ENCODE measurements at regions not wholly inside any gene's neighbourhood (a gene's known extent, or its start where the extent isn't known, plus 50 kb on each side); places are given as distances from the start of the nearest gene placed in this dataset.
"Not testable (repeated sequence)": the region's sequence is repeated elsewhere in the genome, so short reads cannot be mapped to it uniquely, and the experiment has no call there.

DNA sequence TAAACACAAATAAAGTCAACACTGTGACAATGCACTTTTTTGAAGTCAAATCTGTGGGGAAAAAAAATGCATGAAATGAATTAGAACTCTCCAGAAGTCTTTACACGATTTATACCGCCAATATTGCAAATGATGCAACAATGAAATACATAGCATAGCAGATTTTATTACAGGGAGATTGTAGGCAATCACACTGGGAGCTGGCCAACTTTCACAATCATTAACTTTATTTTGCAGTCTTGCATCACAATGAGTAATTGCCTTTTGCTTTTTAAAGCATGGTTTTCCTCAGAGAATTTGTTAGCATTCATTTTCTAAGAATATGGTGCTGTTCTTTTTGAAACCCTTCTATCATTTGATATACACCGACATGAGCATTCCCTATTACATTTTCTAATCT, 366.4 kb upstream of the FSIP2 start:
- no peaks in the 10 kb centered on the region for H3K9me3 Mint-ChIP-seq
- no peak overlapping the region for H3K27ac Mint-ChIP-seq
- no peaks in the 10 kb centered on the region for H3K36me3 Mint-ChIP-seq
- ATAC-seq = no peak
- no peak overlapping the region for H3K4me3 Mint-ChIP-seq
- no peaks in the 10 kb centered on the region for H3K4me1 Mint-ChIP-seq
- H3K27me3 Mint-ChIP-seq = no peaks in the 10 kb centered on the region

DNA sequence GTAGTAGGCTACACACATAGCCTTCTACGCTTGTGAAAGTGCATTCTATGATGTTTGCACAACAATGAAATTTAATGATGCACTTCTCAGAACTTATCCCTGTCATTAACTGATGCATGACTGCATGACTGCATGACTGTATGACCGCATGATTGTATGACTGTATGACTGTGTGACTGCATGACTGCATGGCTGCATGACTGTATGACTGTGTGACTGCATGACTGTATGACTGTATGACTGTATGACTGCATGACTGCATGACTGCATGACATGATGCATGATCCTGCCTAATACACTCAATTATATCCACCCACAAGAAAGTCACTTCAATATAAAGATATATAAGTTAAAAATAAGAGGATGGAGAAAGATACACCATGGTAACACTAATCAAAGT, 365.4 kb upstream of the FSIP2 start:
- Mint-ChIP-seq H3K4me3 (no peak overlapping the region), H3K9me3 (no peaks in the 10 kb centered on the region), H3K27me3 (no peaks in the 10 kb centered on the region), H3K36me3 (no peaks in the 10 kb centered on the region), H3K4me1 (no peaks in the 10 kb centered on the region), H3K27ac (no peak overlapping the region)
- peak; percentile 31 for ATAC-seq

DNA sequence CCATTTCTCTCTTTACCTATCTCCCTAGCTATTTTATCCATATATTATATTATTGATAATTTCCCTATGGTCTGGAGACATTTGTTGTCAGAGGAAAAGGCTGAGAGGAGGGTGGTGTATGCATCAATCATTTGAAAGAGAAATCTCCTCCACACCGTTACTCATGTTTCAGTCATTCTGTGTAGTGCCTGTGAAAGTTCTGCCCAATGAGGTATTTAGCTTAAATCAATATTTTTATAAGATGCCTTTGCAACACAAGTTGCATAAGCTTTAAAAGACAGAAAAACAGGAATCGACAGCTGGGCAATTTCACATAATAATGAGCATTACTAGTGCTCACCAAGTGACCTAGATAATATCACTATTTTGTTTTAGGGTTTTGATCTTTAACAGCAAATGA, 363.7 kb upstream of the FSIP2 start:
- Mint-ChIP-seq H3K4me3 (no peak overlapping the region), H3K9me3 (no peaks in the 10 kb centered on the region), H3K27me3 (no peaks in the 10 kb centered on the region), H3K4me1 (no peaks in the 10 kb centered on the region), H3K27ac (no peak overlapping the region), H3K36me3 (no peaks in the 10 kb centered on the region)
- ATAC-seq = no peak

DNA sequence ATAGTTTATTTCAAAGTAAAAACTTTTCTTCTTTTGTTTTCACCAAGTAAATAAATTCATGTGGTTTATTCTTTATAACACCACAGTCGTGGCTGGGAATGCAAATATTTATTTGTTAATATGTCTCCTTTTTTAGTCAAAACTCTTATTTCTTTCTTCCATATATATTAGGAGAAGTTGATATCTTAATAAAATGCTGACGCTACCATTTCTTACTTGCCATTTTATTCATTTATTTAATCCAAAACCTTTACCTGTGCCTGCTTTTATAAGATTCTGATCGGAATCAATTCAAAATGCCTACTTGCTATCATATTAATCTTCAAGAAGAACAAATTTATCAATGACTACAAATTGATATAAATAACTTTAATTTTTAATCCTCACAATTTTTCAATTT, 362.9 kb upstream of the FSIP2 start:
- no peak for ATAC-seq
- Mint-ChIP-seq H3K4me1 (no peaks in the 10 kb centered on the region), H3K4me3 (no peak overlapping the region), H3K27me3 (no peaks in the 10 kb centered on the region), H3K36me3 (no peaks in the 10 kb centered on the region), H3K27ac (no peak overlapping the region), H3K9me3 (no peaks in the 10 kb centered on the region)

DNA sequence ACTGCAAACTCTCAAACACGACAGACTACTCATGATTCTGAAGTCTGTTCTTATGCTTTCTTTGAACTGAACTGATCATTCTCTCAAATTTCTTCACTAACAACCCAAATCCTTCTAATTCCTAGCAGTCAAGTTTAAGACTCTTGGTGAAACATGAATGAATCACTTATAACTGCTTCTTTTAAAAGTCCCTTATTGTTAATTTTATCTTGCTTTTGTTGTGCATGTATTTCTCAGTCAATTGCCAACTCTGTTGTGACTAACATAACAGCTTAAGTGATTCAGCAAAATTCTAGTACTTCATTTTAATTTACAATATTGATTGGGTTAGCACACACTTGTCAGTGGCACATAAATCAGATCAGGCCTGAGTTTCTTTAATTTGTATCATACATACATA, 357.0 kb upstream of the FSIP2 start:
- no peaks in the 10 kb centered on the region for H3K27me3 Mint-ChIP-seq
- no peak overlapping the region for H3K27ac Mint-ChIP-seq
- no peak for ATAC-seq
- no peak overlapping the region for H3K4me3 Mint-ChIP-seq
- no peaks in the 10 kb centered on the region for H3K36me3 Mint-ChIP-seq
- no peaks in the 10 kb centered on the region for H3K9me3 Mint-ChIP-seq
- H3K4me1 Mint-ChIP-seq = no peaks in the 10 kb centered on the region

DNA sequence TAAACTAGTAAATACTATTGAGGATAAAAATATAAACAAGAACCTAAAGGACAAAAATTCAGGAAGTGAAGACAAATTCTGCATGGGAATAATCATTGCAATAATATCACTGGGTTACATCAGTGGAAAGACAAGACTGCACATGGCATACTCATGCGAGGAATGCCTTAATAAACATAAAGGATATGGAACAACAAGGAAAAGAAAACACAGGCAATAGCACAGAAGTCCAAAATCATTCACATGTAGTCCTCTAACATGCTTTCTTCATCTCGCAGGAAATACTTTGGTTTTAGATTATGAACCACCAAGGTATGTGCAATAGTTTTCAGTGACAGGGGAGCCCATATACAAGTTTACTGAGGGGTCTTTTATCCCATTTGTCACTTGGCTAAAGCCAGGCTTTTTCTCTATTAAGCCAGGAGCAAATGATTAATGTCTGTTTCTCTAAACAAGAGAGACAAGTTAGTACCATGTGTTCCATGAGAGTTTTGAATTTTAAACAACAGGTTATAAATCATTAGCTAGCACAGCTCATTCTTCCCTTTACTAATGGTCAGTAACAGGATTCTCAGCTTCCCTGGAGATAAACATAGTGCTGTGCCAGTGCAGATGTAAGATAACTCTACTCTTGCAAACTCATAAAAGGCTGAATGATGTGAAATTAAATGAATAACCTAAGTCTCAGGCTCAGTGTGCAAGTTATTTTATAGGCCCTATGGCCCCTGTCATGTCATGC, 353.6 kb upstream of the FSIP2 start:
- H3K9me3 Mint-ChIP-seq = peaks cover 3% of the 10 kb centered on the region
- H3K27ac Mint-ChIP-seq = no peak overlapping the region
- H3K4me3 Mint-ChIP-seq = no peak overlapping the region
- no peaks in the 10 kb centered on the region for H3K27me3 Mint-ChIP-seq
- no peaks in the 10 kb centered on the region for H3K36me3 Mint-ChIP-seq
- no peak for ATAC-seq
- no peaks in the 10 kb centered on the region for H3K4me1 Mint-ChIP-seq

DNA sequence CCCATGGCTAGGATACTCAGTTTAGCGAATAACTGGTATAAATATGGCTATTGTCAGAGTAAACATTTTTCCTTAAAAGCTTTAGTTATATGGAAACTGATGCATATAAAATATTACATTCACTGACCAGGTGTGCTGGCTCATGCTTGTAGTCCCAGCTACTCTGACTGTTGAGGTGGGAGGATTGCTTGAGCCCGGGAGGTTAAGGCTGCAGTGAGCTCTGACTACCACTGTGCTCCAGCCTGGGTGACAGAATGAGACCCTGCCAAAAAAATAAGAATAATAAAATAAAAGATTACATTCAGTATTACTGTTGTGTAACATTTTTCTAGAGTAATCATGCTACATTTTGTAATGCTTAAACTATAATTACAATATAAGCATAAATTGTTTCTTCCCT, 350.4 kb upstream of the FSIP2 start:
- Mint-ChIP-seq H3K4me1 (no peaks in the 10 kb centered on the region), H3K4me3 (no peak overlapping the region), H3K36me3 (no peaks in the 10 kb centered on the region), H3K27ac (no peak overlapping the region), H3K9me3 (peaks cover 4% of the 10 kb centered on the region), H3K27me3 (no peaks in the 10 kb centered on the region)
- ATAC-seq = no peak

DNA sequence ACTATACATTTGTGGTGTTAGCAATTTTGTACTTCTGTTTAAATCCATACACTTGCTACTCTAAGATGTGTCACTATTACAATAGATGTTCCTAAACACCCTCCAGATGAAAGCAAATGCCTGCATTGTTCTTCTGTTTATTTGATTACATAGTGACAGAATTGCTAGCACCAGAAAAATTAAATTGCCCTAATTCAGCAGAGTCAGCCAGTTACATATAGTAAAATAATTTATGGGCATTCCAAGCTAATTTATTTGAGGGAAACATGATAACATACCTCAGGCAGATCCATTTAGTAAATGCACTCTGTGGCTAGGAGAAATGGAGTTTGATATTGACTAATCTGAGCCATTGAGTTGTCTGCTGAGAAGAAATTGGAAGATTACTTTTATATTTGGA, 347.1 kb upstream of the FSIP2 start:
- Mint-ChIP-seq H3K4me3 (no peak overlapping the region), H3K9me3 (peaks cover 4% of the 10 kb centered on the region), H3K36me3 (no peaks in the 10 kb centered on the region), H3K27ac (no peak overlapping the region), H3K4me1 (no peaks in the 10 kb centered on the region), H3K27me3 (no peaks in the 10 kb centered on the region)
- no peak for ATAC-seq

DNA sequence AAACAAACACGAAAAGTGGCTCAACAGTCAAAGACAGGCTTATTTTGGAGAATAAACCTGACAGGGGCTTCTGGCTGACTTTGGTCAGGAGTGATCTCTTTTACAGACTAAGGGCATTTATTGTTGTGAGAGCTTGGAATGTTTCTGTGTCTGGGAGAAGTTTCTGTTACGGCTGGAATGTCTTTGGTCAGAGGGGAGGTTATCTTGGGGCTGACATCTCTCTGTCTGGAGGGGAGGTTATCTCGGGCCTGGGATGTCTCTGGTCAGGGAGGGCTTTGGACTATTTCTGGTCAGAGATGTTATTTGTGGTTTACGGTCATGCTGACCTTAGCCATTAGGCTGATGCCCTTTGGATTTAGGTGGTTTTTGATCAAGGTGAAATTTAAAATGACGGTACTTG, 345.5 kb upstream of the FSIP2 start:
- H3K27me3 Mint-ChIP-seq = no peaks in the 10 kb centered on the region

DNA sequence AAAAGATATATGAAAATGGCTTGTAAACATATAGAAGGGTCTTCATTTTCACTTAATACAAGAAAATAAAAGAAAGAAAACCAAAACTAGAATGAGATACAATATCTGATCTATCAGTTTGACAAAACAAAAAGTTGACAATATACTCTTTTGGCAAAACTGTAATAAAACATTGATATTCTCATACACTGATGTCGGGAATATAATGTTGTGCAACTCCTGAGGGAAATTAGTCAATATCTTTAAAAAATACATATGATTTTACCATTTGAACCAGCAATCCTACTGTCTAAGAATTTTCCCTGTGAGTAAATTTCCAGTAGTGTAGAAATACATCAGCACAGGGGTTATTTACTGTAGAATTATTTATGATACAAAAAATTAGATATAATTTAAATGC, 336.1 kb upstream of the FSIP2 start:
- no peak for ATAC-seq
- H3K4me3 Mint-ChIP-seq = no peak overlapping the region
- H3K27me3 Mint-ChIP-seq = no peaks in the 10 kb centered on the region
- H3K27ac Mint-ChIP-seq = no peak overlapping the region
- H3K9me3 Mint-ChIP-seq = no peaks in the 10 kb centered on the region
- no peaks in the 10 kb centered on the region for H3K4me1 Mint-ChIP-seq
- H3K36me3 Mint-ChIP-seq = no peaks in the 10 kb centered on the region

More for the DNA sequence above, 345.5 kb upstream of the FSIP2 start:
- Mint-ChIP-seq H3K4me3 (no peak overlapping the region), H3K9me3 (peaks cover 4% of the 10 kb centered on the region), H3K27ac (no peak overlapping the region), H3K4me1 (no peaks in the 10 kb centered on the region), H3K36me3 (no peaks in the 10 kb centered on the region)
- ATAC-seq = no peak

DNA sequence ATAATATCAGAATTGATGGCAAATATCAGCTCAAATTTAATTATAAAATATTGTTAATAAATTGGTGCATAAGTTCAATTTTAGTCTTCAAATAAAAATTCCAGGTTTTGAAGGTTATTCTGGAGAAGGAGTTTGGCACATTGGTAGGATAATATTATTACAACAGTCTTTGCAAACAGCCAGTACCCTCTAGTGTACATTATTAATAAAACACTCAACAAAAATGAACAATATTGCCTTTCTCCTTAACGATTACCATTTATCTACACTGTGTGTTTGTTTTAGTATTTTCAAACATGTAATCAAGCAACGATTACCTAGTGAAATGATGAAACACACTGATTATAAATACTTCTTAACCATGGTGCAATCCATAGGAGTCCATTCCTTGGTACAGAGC, 334.0 kb upstream of the FSIP2 start:
- Mint-ChIP-seq H3K4me1 (no peaks in the 10 kb centered on the region), H3K36me3 (no peaks in the 10 kb centered on the region), H3K4me3 (no peak overlapping the region), H3K27ac (no peak overlapping the region), H3K27me3 (no peaks in the 10 kb centered on the region), H3K9me3 (no peaks in the 10 kb centered on the region)
- no peak for ATAC-seq

DNA sequence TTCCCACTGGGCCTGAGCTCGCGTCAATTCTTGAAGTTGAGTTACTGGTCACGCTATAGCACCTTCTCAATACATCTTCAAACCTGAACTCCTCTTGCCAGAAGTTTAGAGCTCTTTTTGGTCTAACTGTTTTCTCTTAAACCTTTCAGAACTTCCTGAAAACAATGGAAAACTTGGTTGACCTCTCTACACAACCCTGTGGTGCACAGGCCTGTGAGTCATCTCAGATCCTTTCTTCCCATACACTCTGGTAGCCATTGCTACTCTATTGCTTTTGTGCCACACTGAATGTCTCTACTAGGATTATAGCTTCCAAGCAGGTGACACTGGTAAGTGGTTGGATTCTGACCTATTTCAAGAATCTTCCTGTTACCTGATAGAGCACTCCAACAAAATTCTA, 321.5 kb upstream of the FSIP2 start:
- no peak for ATAC-seq
- Mint-ChIP-seq H3K4me3 (no peak overlapping the region), H3K27ac (no peak overlapping the region), H3K36me3 (no peaks in the 10 kb centered on the region), H3K9me3 (no peaks in the 10 kb centered on the region), H3K4me1 (no peaks in the 10 kb centered on the region), H3K27me3 (no peaks in the 10 kb centered on the region)

DNA sequence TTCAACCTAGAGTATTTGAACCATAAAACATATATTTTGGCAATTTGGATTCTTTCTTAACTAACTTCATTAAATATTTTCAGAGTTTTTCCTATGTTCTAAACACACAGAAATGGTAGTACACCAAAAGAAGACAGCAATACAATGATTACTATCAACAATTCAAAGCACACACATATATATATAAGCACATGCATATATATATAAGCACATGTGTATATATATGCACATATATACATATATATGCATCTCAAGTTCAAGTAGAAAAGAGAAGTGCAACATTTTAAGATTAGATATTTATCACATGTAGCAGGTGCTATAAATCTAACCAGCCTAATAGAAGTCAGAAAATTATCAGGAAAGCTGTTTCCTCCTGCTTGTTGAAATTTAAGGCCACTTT, 320.9 kb upstream of the FSIP2 start:
- H3K27ac Mint-ChIP-seq = no peak overlapping the region
- no peak for ATAC-seq

DNA sequence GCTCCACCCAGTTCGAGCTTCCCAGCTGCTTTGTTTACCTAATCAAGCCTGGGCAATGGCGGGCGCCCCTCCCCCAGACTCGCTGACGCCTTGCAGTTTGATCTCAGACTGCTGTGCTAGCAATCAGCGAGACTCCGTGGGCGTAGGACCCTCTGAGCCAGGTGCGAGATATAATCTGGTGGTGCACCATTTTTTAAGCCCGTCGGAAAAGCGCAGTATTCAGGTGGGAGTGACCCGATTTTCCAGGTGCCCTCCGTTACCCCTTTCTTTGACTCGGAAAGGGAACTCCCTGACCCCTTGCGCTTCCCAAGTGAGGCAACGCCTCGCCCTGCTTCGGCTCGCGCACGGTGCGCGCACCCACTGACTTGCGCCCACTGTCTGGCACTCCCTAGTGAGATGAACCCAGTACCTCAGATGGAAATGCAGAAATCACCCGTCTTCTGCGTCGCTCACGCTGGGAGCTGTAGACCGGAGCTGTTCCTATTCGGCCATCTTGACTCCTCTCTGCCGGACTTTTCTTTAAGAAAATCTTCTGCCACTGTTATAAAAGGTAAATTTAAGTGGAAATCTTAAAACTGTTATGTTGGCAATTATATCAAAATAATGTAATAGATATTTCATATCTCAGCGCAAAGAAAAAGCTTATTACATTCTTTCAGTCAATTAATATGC, 313.5 kb upstream of the FSIP2 start:
- not testable (repeated sequence) for H3K36me3 Mint-ChIP-seq, H3K27me3 Mint-ChIP-seq, H3K4me1 Mint-ChIP-seq, H3K27ac Mint-ChIP-seq, H3K9me3 Mint-ChIP-seq, ATAC-seq
- peak overlapping the region; percentile 23 for H3K4me3 Mint-ChIP-seq

More for the DNA sequence above, 320.9 kb upstream of the FSIP2 start:
- no peak overlapping the region for H3K4me3 Mint-ChIP-seq
- H3K27me3 Mint-ChIP-seq = no peaks in the 10 kb centered on the region
- no peaks in the 10 kb centered on the region for H3K4me1 Mint-ChIP-seq
- H3K36me3 Mint-ChIP-seq = no peaks in the 10 kb centered on the region
- no peaks in the 10 kb centered on the region for H3K9me3 Mint-ChIP-seq

DNA sequence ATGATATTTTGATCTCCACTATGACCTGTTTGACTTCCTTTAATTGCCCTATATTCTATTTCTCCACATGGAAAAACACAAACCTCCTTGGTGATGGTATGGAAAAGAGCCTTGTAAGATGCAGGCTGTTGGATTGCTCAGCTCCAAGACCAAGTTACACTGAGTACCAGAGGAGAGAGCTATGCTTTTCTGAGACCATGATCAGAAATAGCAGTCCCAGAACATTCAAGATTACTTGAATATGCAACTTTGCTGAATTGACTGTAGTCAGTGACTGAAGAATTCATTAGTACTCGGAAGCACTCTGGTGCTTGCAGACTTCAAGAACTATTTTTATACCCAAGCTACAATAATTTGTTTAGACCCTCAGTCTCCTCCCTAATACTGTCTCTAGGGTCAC, 310.6 kb upstream of the FSIP2 start:
- no peak overlapping the region for H3K4me3 Mint-ChIP-seq
- H3K27me3 Mint-ChIP-seq = no peaks in the 10 kb centered on the region
- no peaks in the 10 kb centered on the region for H3K36me3 Mint-ChIP-seq
- H3K27ac Mint-ChIP-seq = no peak overlapping the region
- no peaks in the 10 kb centered on the region for H3K4me1 Mint-ChIP-seq
- no peak for ATAC-seq
- H3K9me3 Mint-ChIP-seq = no peaks in the 10 kb centered on the region

DNA sequence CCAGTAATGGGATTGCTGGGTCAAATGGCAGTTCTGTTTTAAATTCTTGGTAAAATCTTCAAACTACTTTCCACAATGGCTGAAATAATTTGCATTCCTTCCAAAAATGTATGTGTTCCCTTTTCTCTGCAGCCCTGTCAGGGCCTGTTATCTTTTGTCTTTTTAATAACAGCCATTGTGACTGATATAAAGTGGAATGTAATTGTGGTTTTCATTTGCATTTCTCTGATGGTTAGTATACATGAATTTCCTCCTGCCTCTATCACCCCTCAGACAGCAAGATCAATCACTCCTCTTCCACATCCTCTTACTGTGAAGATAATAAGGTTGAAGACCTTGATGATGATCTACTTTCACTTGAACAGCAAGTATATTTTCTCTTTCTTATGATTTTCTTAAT, 304.8 kb upstream of the FSIP2 start:
- no peaks in the 10 kb centered on the region for H3K4me1 Mint-ChIP-seq
- H3K27ac Mint-ChIP-seq = no peak overlapping the region
- ATAC-seq = no peak
- no peaks in the 10 kb centered on the region for H3K27me3 Mint-ChIP-seq
- H3K36me3 Mint-ChIP-seq = no peaks in the 10 kb centered on the region
- no peaks in the 10 kb centered on the region for H3K9me3 Mint-ChIP-seq
- no peak overlapping the region for H3K4me3 Mint-ChIP-seq

All from stimulated activated memory B cell treated with anti-CD40 and anti-IgM and Interleukin-4, amounts not matched to agents 10 μg/mL and 1 μg/mL and 100 μg/mL, for 72 hours (primary cell).